Astrocyte (in vitro differentiated cells and primary cell): ENCODE measurements at regions not wholly inside any gene's neighbourhood (a gene's known extent, or its start where the extent isn't known, plus 50 kb on each side); places are given as distances from the start of the nearest gene placed in this dataset.

Source experiments
- EZH2 ChIP-seq: IDR thresholded peaks from 2 replicates; pipeline ENCODE4 v1.6.1; 2012; ENCODE audit warnings: mild to moderate bottlenecking, low read length, inconsistent platforms; ENCODE audit not compliant: insufficient read depth
- TF ChIP-seq, protein P1 (sequence below): IDR thresholded peaks from 2 replicates; pipeline ENCODE4 v1.5.1; 2011; ENCODE audit warnings: low read depth, mild to moderate bottlenecking, inconsistent platforms, low read length, moderate library complexity; ENCODE audit not compliant: insufficient read depth

DNA sequence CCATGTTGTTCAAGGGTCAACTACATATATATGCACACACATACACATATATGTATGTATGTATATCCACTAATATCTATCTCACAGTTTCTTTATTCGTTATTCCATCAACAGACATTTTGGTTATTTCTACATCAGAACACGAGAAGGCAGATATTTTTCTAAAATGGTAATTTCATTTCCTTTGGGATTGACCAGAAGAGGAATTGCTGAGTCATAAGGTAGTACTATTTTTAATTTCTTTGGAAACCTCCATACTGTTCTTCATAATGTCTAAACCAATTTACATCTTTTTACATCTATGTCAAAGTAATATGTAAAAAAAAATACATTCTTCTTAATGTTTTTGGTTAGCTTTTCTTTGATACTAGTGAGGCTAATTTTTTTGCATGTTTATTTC lies 630.7 kb upstream of the GCFC2 start:
- TF ChIP-seq, protein P1, sequence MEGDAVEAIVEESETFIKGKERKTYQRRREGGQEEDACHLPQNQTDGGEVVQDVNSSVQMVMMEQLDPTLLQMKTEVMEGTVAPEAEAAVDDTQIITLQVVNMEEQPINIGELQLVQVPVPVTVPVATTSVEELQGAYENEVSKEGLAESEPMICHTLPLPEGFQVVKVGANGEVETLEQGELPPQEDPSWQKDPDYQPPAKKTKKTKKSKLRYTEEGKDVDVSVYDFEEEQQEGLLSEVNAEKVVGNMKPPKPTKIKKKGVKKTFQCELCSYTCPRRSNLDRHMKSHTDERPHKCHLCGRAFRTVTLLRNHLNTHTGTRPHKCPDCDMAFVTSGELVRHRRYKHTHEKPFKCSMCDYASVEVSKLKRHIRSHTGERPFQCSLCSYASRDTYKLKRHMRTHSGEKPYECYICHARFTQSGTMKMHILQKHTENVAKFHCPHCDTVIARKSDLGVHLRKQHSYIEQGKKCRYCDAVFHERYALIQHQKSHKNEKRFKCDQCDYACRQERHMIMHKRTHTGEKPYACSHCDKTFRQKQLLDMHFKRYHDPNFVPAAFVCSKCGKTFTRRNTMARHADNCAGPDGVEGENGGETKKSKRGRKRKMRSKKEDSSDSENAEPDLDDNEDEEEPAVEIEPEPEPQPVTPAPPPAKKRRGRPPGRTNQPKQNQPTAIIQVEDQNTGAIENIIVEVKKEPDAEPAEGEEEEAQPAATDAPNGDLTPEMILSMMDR: no peak
- TF ChIP-seq EZH2: no peak
